ENCODE measurements at regions not wholly inside any gene's neighbourhood (a gene's known extent, or its start where the extent isn't known, plus 50 kb on each side); places are given as distances from the start of the nearest gene placed in this dataset.

- Histone ChIP-seq H3K79me2 (no peaks in the 10 kb centered on the region), H3K9ac (no peak overlapping the region)
- TF ChIP-seq, protein P1, sequence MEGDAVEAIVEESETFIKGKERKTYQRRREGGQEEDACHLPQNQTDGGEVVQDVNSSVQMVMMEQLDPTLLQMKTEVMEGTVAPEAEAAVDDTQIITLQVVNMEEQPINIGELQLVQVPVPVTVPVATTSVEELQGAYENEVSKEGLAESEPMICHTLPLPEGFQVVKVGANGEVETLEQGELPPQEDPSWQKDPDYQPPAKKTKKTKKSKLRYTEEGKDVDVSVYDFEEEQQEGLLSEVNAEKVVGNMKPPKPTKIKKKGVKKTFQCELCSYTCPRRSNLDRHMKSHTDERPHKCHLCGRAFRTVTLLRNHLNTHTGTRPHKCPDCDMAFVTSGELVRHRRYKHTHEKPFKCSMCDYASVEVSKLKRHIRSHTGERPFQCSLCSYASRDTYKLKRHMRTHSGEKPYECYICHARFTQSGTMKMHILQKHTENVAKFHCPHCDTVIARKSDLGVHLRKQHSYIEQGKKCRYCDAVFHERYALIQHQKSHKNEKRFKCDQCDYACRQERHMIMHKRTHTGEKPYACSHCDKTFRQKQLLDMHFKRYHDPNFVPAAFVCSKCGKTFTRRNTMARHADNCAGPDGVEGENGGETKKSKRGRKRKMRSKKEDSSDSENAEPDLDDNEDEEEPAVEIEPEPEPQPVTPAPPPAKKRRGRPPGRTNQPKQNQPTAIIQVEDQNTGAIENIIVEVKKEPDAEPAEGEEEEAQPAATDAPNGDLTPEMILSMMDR (IDR thresholded peaks at IDR 0.05), result no peak
Observed at GRCh38 chr3:177474652-177475355, 277.5 kb upstream of the TBL1XR1 start.

DNA sequence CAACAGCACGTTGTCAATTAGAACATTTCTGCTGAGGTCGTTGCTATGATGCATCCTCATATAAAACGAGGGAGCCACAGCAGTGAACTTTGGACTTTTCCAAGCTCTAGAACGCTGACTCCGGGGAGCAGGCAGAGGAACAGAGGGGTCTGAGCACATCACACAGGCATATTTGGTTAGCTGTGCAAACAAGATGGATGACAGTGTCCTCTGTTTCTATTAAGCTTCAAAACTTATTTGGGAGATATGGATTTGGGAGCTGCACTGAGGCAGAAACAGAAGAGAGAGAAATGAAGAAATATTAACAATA, 278.0 kb upstream of the TBL1XR1 start:
- no peaks in the 10 kb centered on the region for H3K79me2 ChIP-seq
- TF ChIP-seq, protein P1 (IDR thresholded peaks at IDR 0.05), result no peak
- H2AFZ ChIP-seq, result no peak overlapping the region

More at GRCh38 chr3:177474652-177475355, 277.5 kb upstream of the TBL1XR1 start:
- Histone ChIP-seq H2AFZ (no peak overlapping the region), H3K4me1 (peaks cover 14% of the 10 kb centered on the region), H3K36me3 (ENCODE audit: control insufficient read depth, insufficient read depth, low read length) (no peaks in the 10 kb centered on the region), H3K4me2 (ENCODE audit: low read length) (no peak overlapping the region), H3K27me3 (ENCODE audit: control insufficient read depth, insufficient read depth, low read length) (no peaks in the 10 kb centered on the region), H3K27ac (no peak overlapping the region), H3K9me3 (ENCODE audit: control insufficient read depth, low read length) (no peaks in the 10 kb centered on the region), H3K4me3 (ENCODE audit: low read depth, low read length) (no peak overlapping the region)

DNA sequence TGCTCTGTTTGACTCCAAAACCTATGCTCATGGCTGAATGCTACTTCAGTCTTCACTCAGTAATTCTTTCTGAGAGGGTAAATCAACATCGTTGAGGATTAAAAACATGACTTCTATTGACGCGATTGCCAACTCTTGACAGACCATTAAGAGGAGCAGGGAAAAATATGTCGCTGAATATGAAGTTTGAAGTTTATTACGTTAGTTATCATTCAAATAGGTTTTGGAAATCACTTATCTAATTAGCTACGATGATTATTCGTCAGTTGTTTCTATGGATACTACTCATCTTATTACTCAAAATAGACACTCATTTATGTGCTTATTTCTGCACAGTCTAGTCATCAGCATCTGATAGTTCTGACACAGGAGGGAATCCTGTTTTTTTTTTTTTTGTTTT, 279.2 kb upstream of the TBL1XR1 start:
- TF ChIP-seq, protein P1 (IDR thresholded peaks at IDR 0.05), result no peak
- Histone ChIP-seq H3K27ac (no peak overlapping the region), H3K4me1 (peaks cover 16% of the 10 kb centered on the region), H3K36me3 (ENCODE audit: control insufficient read depth, insufficient read depth, low read length) (no peaks in the 10 kb centered on the region), H3K4me2 (ENCODE audit: low read length) (no peak overlapping the region), H3K4me3 (ENCODE audit: low read depth, low read length) (no peak overlapping the region), H3K79me2 (no peaks in the 10 kb centered on the region), H2AFZ (no peak overlapping the region), H3K9ac (no peak overlapping the region), H3K27me3 (ENCODE audit: control insufficient read depth, insufficient read depth, low read length) (no peaks in the 10 kb centered on the region), H3K9me3 (ENCODE audit: control insufficient read depth, low read length) (no peaks in the 10 kb centered on the region)

More for the DNA sequence above, 278.0 kb upstream of the TBL1XR1 start:
- H3K4me3 ChIP-seq (ENCODE audit: low read depth, low read length), result no peak overlapping the region
- H3K4me1 ChIP-seq, result peaks cover 14% of the 10 kb centered on the region
- no peak overlapping the region for H3K9ac ChIP-seq
- no peak overlapping the region for H3K27ac ChIP-seq
- no peaks in the 10 kb centered on the region for H3K27me3 ChIP-seq (ENCODE audit: control insufficient read depth, insufficient read depth, low read length)
- no peaks in the 10 kb centered on the region for H3K36me3 ChIP-seq (ENCODE audit: control insufficient read depth, insufficient read depth, low read length)
- H3K4me2 ChIP-seq (ENCODE audit: low read length), result no peak overlapping the region
- no peaks in the 10 kb centered on the region for H3K9me3 ChIP-seq (ENCODE audit: control insufficient read depth, low read length)

- no peak overlapping the region for H3K4me3 ChIP-seq (ENCODE audit: low read depth, low read length)
- TF ChIP-seq, protein P1 (IDR thresholded peaks at IDR 0.05), result no peak
- H3K36me3 ChIP-seq (ENCODE audit: control insufficient read depth, insufficient read depth, low read length), result no peaks in the 10 kb centered on the region
- H3K4me1 ChIP-seq, result peaks cover 17% of the 10 kb centered on the region
- no peaks in the 10 kb centered on the region for H3K27me3 ChIP-seq (ENCODE audit: control insufficient read depth, insufficient read depth, low read length)
- no peak overlapping the region for H2AFZ ChIP-seq
- H3K9ac ChIP-seq, result no peak overlapping the region
- no peak overlapping the region for H3K4me2 ChIP-seq (ENCODE audit: low read length)
- no peaks in the 10 kb centered on the region for H3K9me3 ChIP-seq (ENCODE audit: control insufficient read depth, low read length)
- H3K27ac ChIP-seq, result no peak overlapping the region
- no peaks in the 10 kb centered on the region for H3K79me2 ChIP-seq
Observed at GRCh38 chr3:177476921-177477435, 279.7 kb upstream of the TBL1XR1 start.
